Kidney (tissue), 13 donors: ENCODE measurements at regions not wholly inside any gene's neighbourhood (a gene's known extent, or its start where the extent isn't known, plus 50 kb on each side); places are given as distances from the start of the nearest gene placed in this dataset.

Experiments
- DNase-seq, 5 donors: peaks; one replicate each; pipeline ENCODE4 v3.0.0-alpha.2; 2013 to 2020
- FAIRE-seq: peaks from 2 replicates; lab custom pipeline; 2012; peaks lifted over from hg19 to GRCh38; lab: Jason Lieb, UNC
- H3K27ac ChIP-seq, 2 donors: one replicate each; pipeline ENCODE4 v1.7.0; 2013; ENCODE audit warnings: low read depth in 2 of 2, low read length in 2 of 2, inconsistent platforms in 1 of 2
- H3K27me3 ChIP-seq: one replicate; pipeline ENCODE4 v1.7.1; 2013; ENCODE audit warnings: low read length, inconsistent platforms; ENCODE audit not compliant: control insufficient read depth, insufficient read depth
- H3K36me3 ChIP-seq, 3 donors: one replicate each; pipeline versions ENCODE4 v1.7.0 to v1.7.1; 2013; ENCODE audit warnings: low read length in 3 of 3, control low read depth in 1 of 3, inconsistent platforms in 1 of 3; ENCODE audit not compliant: insufficient read depth in 3 of 3, control insufficient read depth in 2 of 3
- H3K4me1 ChIP-seq, 3 donors: one replicate each; pipeline versions ENCODE4 v1.7.0 to v1.7.1; 2013; ENCODE audit warnings: low read length in 3 of 3, inconsistent platforms in 1 of 3, low read depth in 1 of 3; ENCODE audit not compliant: control insufficient read depth in 2 of 3, insufficient read depth in 2 of 3
- H3K4me3 ChIP-seq, 3 donors: one replicate each; pipeline versions ENCODE4 v1.7.0 to v1.8.1; 2013; ENCODE audit warnings: low read length in 3 of 3, control low read depth in 1 of 3, inconsistent platforms in 1 of 3
- H3K9ac ChIP-seq, 3 donors: one replicate each; pipeline versions ENCODE4 v1.7.0 to v1.7.1; 2013; ENCODE audit warnings: low read length in 3 of 3, control low read depth in 1 of 3, inconsistent platforms in 1 of 3
- H3K9me3 ChIP-seq, 3 donors: one replicate each; pipeline versions ENCODE4 v1.7.0 to v1.7.1; 2013; ENCODE audit warnings: low read length in 3 of 3, control low read depth in 1 of 3, inconsistent platforms in 1 of 3; ENCODE audit not compliant: control insufficient read depth in 2 of 3, insufficient read depth in 1 of 3
- CTCF ChIP-seq: IDR thresholded peaks from 3 replicates; pipeline ENCODE4 v1.5.1; 2012; ENCODE audit warnings: mild to moderate bottlenecking, moderate library complexity, borderline replicate concordance; ENCODE audit not compliant: insufficient read depth; ENCODE audit errors: extremely low read depth
- intact Hi-C: fragments of 100-400 bp; cut with DNase I; formaldehyde crosslinking; loops from one replicate; pipeline ENCODE4 v1.11.1; 2022
- donor health status: control.
- donor health status: control.
- donor health status: control.
- donor health status: control.
- donor health status: control.
- donor health status: DM: yes; HTN: yes; CAD: no.
- donor health status: Normal renal cell carcinoma (clear cell type).

GRCh38 chr1:211882381-211883004 lies 51.9 kb upstream of the LPGAT1 start:
- peaks cover 0 to 4% (median 0%) of the 10 kb centered on the region in 3 donors for H3K4me1 ChIP-seq
- no peak overlapping the region for H3K4me3 ChIP-seq
- no peak overlapping the region for H3K27ac ChIP-seq
- intact Hi-C loops, result no loop called here
- no peak for TF ChIP-seq CTCF
- no peaks in the 10 kb centered on the region for H3K9me3 ChIP-seq
- no peak for DNase-seq
- no peak overlapping the region for H3K9ac ChIP-seq
- no peaks in the 10 kb centered on the region for H3K36me3 ChIP-seq
- no peak for FAIRE-seq
- H3K27me3 ChIP-seq, result no peaks in the 10 kb centered on the region
